H7 (cell line): ENCODE measurements at regions not wholly inside any gene's neighbourhood (a gene's known extent, or its start where the extent isn't known, plus 50 kb on each side); places are given as distances from the start of the nearest gene placed in this dataset.

Experiments used
- DNase-seq: peaks from one replicate; pipeline ENCODE4 v3.0.0; 2012
- H3K27me3 ChIP-seq: 2 replicates; pipeline ENCODE4 v1.6.0; 2011; ENCODE audit warnings: mild to moderate bottlenecking, low read length; ENCODE audit not compliant: control insufficient read depth, insufficient read depth
- H3K36me3 ChIP-seq: replicated peaks from 2 replicates; pipeline ENCODE4 v1.5.1; 2011; ENCODE audit warnings: low read length; ENCODE audit not compliant: control insufficient read depth, insufficient read depth
- H3K4me3 ChIP-seq: 2 replicates; pipeline ENCODE4 v1.5.1; 2011; ENCODE audit warnings: low read depth, mild to moderate bottlenecking, control low read depth, low read length, moderate library complexity; ENCODE audit not compliant: insufficient read depth

- Histone ChIP-seq H3K27me3 (no peaks in the 10 kb centered on the region), H3K36me3 (no peaks in the 10 kb centered on the region), H3K4me3 (no peak overlapping the region)
- no peak for DNase-seq
These were observed 322.5 kb downstream of the LPIN1 start for GRCh38 chr2:12068796-12069538.

GRCh38 chr2:12070153-12070552 lies 323.7 kb downstream of the LPIN1 start:
- H3K27me3 ChIP-seq, result no peaks in the 10 kb centered on the region
- DNase-seq, result no peak
- no peaks in the 10 kb centered on the region for H3K36me3 ChIP-seq
- H3K4me3 ChIP-seq, result no peak overlapping the region

GRCh38 chr2:12070581-12070980 lies 324.1 kb downstream of the LPIN1 start:
- Histone ChIP-seq H3K36me3 (no peaks in the 10 kb centered on the region), H3K27me3 (no peaks in the 10 kb centered on the region)
- DNase-seq, result no peak

GRCh38 chr2:12071318-12071717 lies 324.9 kb downstream of the LPIN1 start:
- H3K4me3 ChIP-seq, result no peak overlapping the region
- DNase-seq, result no peak
- no peaks in the 10 kb centered on the region for H3K27me3 ChIP-seq
- no peaks in the 10 kb centered on the region for H3K36me3 ChIP-seq

More at GRCh38 chr2:12070581-12070980, 324.1 kb downstream of the LPIN1 start:
- H3K4me3 ChIP-seq, result no peak overlapping the region

- no peak overlapping the region for H3K4me3 ChIP-seq
- no peak for DNase-seq
These were observed 326.9 kb downstream of the LPIN1 start for GRCh38 chr2:12073217-12073852.

GRCh38 chr2:12074126-12074844 lies 327.9 kb downstream of the LPIN1 start:
- DNase-seq, result no peak
- H3K4me3 ChIP-seq, result no peak overlapping the region

More at GRCh38 chr2:12073217-12073852, 326.9 kb downstream of the LPIN1 start:
- Histone ChIP-seq H3K27me3 (no peaks in the 10 kb centered on the region), H3K36me3 (no peaks in the 10 kb centered on the region)

GRCh38 chr2:12074845-12075217 lies 328.4 kb downstream of the LPIN1 start:
- no peaks in the 10 kb centered on the region for H3K27me3 ChIP-seq
- H3K4me3 ChIP-seq, result no peak overlapping the region
- H3K36me3 ChIP-seq, result no peaks in the 10 kb centered on the region
- DNase-seq, result no peak

More at GRCh38 chr2:12074126-12074844, 327.9 kb downstream of the LPIN1 start:
- Histone ChIP-seq H3K27me3 (no peaks in the 10 kb centered on the region), H3K36me3 (no peaks in the 10 kb centered on the region)

GRCh38 chr2:12075603-12076002 lies 329.2 kb downstream of the LPIN1 start:
- no peak for DNase-seq
- H3K4me3 ChIP-seq, result no peak overlapping the region
- no peaks in the 10 kb centered on the region for H3K27me3 ChIP-seq
- no peaks in the 10 kb centered on the region for H3K36me3 ChIP-seq

GRCh38 chr2:12076810-12077209 lies 330.4 kb downstream of the LPIN1 start:
- H3K36me3 ChIP-seq, result no peaks in the 10 kb centered on the region
- H3K27me3 ChIP-seq, result no peaks in the 10 kb centered on the region
- no peak overlapping the region for H3K4me3 ChIP-seq
- no peak for DNase-seq

- no peaks in the 10 kb centered on the region for H3K27me3 ChIP-seq
- H3K4me3 ChIP-seq, result no peak overlapping the region
- H3K36me3 ChIP-seq, result no peaks in the 10 kb centered on the region
- no peak for DNase-seq
These were observed 333.9 kb downstream of the LPIN1 start for GRCh38 chr2:12080360-12080759.

- H3K36me3 ChIP-seq, result no peaks in the 10 kb centered on the region
- H3K27me3 ChIP-seq, result no peaks in the 10 kb centered on the region
- H3K4me3 ChIP-seq, result no peak overlapping the region
- DNase-seq, result no peak
These were observed 335.2 kb downstream of the LPIN1 start for GRCh38 chr2:12081481-12082210.

- DNase-seq, result peak; percentile 66
- H3K27me3 ChIP-seq, result no peaks in the 10 kb centered on the region
- H3K36me3 ChIP-seq, result no peaks in the 10 kb centered on the region
- H3K4me3 ChIP-seq, result no peak overlapping the region
These were observed 336.7 kb downstream of the LPIN1 start for GRCh38 chr2:12083081-12083581.

GRCh38 chr2:12083713-12084419 lies 337.4 kb downstream of the LPIN1 start:
- DNase-seq, result no peak
- Histone ChIP-seq H3K36me3 (no peaks in the 10 kb centered on the region), H3K4me3 (no peak overlapping the region), H3K27me3 (no peaks in the 10 kb centered on the region)

- Histone ChIP-seq H3K27me3 (no peaks in the 10 kb centered on the region), H3K4me3 (no peak overlapping the region)
- no peak for DNase-seq
These were observed 340.7 kb downstream of the LPIN1 start for GRCh38 chr2:12087175-12087574.

More at GRCh38 chr2:12087175-12087574, 340.7 kb downstream of the LPIN1 start:
- no peaks in the 10 kb centered on the region for H3K36me3 ChIP-seq
